Right ventricle myocardium superior (tissue), 1 donor: ENCODE measurements at regions not wholly inside any gene's neighbourhood (a gene's known extent, or its start where the extent isn't known, plus 50 kb on each side); places are given as distances from the start of the nearest gene placed in this dataset.
A peak's percentile ranks its signal among the peaks of the same experiment; 100 is the strongest.

Experiments
- ATAC-seq: fragments of 200-7000 bp; cut with Tn5 transposase; one replicate; pipeline ENCODE4 v1.9.1; 2020; ENCODE audit warnings: mild to moderate bottlenecking; ENCODE audit not compliant: poor library complexity
- DNase-seq: peaks from one replicate; pipeline ENCODE4 v3.0.0-alpha.2; 2020
- intact Hi-C: fragments of 100-400 bp; cut with DNase I; formaldehyde crosslinking; loops from one replicate; pipeline ENCODE4 v1.11.2; 2022
- donor health status: DM: no; HTN: yes; CAD: no; lungs with severe emphysema.

DNA sequence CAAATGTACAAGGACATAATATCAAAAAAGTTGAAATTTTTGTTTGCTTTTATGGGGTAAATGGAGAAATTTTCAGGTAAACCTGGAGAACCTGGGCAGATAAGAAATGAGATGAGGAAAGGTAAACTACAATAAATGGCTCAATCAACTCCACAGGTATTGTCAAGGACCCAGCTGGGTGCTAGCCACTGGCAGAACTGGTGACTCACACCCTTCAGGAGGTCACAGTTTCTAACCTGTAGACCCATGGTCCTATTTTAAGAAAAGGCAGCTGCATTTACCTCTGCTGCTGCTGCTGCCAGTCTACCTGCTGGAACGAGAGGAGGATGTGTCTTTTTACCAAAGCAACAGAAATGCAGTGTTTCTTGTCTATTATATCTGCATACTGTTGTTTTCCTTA, 226.6 kb downstream of the ALG10B start:
- intact Hi-C loops, result no loop called here
- DNase-seq (no peak), ATAC-seq (no peak)

DNA sequence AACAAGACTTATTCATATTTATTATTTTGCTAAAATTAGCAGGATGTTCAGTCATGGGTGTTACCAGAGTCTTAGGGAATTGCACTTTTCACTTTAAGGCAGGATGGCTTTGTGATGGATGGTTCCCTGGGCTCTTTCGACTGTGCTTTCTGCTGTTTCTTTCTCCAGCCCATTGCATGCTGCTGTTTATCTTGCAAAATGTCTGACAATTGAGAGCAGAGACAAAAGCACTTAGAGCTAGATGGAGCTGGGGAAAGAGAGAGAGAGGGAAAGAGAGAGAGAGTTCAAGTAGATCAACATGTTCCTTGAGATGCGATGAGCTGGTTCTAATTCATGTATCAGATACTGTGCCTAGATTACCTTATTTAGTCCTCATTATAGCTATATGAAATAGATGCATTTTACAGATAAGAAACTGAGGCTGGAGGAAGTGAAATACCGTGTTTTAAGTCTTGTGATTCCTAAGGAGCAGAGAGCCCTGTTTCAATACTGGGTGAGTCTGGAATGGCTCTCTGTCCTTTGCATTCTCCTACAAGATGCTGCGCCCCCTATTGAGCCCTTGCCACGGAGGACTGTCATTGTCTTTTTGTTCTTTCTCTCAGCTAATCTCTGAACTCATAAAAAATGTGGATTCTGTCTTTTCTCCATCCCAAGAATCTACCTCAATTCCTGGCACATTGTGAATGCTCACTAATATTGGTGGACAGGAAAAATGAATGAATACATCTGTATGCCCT, 227.9 kb downstream of the ALG10B start:
- DNase-seq (no peak), ATAC-seq (no peak)
- intact Hi-C loops, result no loop called here

DNA sequence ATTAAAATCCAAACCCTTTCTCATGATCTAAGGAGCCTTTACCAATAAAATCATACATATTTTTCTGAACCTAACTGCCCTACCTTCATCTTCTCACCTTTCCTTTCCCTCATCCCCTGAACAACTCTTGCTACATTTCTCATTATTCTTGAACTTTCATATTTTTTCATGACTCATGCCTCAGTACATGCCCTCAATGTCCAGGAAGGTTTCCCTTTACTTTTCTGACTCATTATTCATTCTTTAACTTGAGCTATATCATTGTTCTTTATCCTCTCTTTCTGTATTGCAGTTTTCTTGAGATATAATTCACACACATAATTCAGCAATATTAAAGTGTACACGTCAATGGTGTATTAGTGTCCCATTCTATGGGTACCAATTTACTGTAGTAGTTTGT, 231.0 kb downstream of the ALG10B start:
- ATAC-seq (no peak), DNase-seq (no peak)
- intact Hi-C loops, result no loop called here

DNA sequence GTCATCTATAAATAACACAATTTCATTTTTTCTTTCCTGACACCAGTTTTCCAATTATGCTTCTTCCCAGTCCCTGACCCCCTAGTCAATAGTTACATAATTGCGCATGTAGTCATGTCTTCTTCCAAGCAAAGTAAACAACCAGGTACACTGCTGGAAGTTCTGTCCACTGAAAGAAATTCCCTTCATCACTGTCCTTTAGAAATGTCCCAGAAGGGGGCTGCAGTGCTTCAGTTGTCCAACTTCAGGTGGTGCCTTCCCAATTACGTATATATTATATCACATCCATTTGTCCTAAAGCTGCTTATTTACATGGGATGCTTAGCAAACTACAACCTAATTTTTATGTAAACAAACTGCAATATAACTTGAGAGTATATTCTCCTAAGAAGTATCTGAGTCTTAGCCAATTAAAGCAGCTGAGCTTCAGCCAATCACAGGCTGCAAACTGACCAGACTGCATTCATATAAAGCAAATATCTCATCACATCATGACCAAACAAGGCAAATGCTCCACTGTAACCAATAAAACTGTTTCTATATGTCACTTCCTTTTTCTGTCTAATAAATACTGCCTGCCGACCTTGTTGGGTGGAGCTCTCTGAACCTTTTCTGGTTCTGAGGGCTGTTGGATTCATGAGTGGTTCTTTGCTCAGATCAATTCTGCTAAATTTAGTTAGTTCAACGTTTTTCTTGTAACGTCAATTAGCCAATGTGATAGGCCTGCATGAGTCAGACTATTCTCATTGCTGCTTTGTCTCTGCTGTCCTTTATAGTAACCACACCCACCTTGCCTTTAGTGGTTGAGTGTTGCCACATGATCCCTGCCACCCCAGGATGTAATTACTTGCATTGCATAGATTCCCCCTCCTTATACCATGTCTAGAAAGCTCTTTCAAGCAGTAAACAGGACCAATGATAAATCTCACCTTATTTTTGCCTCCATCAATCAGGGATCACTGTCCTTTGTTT, 239.3 kb downstream of the ALG10B start:
- DNase-seq (no peak), ATAC-seq (no peak)
- intact Hi-C loops, result no loop called here

DNA sequence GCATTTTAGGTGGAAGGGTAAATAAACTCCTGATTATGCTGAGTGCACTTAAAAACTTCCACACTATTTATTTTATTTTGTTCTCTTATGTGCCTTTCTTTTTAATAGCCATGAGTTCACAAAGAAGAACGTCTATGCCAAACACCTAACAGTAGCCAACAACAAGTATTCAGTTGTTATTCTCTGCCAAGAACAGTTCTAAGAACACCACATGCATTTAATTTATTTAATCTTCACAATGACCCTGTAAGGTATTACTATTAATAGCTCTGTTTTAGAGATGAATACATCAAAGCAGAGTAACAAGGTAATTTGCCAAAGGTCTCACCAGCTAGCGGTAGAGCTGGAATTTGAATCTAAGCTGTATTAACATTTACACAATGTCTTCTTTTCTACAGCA, 240.1 kb downstream of the ALG10B start:
- no peak for ATAC-seq
- intact Hi-C loops, result no loop called here
- DNase-seq, result no peak

DNA sequence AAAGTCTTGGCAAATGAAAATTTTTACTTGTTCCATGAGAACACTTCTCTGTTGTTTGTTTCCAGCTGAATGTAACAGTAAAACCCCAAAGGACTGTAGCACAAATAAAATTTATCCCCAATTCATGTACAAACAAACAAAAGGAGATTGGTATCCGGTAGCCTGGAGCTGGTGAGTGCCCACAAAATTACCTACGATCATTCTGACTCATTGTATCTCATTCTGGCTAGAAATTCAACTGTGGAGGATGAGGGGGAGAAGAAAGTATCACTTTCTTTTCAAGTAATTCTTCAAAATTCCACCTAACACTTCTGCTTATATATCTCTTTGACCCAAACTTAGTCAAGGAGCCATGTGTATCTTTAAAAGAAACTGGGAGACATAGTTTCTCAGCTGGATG, 268.5 kb downstream of the ALG10B start:
- ATAC-seq, result no peak

DNA sequence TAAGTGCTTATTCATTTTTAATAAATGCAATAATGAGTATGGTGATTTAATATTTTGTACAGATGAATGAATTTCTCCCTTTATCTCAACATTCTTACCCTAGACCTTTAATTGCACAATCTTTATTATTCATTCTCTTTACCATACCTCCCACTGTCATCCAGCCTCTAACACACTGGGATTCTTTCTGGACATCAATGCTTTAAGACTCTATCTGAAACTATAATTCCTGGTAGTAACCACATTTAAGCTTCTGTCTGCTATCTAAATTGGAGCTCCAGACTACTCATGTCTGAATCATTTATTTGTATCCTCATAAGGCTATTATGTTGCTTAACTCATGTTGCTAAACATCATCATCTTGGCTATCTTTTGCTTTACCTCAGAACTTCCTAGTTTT, 270.2 kb downstream of the ALG10B start:
- ATAC-seq (no peak), DNase-seq (no peak)
- intact Hi-C loops, result no loop called here

More for the DNA sequence above, 268.5 kb downstream of the ALG10B start:
- intact Hi-C loops, result no loop called here
- DNase-seq, result no peak

DNA sequence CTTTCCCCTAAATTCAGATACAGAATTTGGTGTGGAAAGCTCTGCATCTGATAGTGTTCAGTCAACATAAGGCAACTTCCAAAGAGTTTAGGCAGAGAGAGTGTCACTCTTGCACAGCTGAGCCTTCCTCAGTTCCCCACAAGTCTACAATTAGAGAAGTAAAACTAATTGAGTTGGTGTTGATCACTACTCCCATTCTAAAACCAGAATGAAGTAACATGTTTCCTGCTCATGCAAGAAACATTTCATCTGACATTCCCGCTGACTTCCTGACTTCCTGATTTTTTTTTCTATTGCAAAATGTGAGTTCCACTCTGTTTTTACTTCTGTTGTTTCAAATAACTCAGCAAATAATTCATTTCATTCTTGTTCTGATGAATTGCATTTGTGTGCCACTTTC, 271.0 kb downstream of the ALG10B start:
- intact Hi-C loops, result no loop called here

DNA sequence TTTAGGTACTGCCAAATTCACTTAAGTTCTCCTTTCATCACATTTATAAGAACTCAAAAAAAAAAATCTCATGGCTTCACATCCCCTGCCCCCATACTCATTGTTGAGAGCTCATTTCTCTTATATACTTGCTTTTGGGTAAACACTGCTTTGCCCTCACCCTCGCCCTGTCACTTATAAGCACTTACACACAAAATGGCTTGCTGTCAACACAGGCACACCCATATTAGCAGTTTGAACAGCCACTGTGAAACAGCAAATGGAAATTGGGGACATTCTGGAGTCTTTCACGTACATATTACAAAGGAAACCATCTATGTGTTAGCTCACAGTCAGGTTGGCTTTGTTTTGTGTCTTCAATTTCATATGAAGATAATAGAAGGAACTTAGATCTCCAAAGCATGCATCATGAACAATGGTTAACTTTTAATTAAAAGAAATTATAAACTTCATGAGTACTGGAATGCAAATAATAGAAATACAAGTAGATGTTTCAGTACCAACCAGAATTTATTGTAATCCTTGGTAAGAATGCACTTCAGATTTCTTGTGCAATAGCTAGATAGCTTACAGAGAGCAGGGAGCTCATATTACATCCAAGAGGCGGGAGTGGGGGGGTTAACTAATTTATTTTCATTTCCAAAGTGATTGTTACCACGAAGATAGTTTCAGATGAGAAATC, 272.2 kb downstream of the ALG10B start:
- intact Hi-C loops, result no loop called here
- ATAC-seq, result no peak
- no peak for DNase-seq

More for the DNA sequence above, 271.0 kb downstream of the ALG10B start:
- peak; percentile 31 for ATAC-seq
- no peak for DNase-seq

DNA sequence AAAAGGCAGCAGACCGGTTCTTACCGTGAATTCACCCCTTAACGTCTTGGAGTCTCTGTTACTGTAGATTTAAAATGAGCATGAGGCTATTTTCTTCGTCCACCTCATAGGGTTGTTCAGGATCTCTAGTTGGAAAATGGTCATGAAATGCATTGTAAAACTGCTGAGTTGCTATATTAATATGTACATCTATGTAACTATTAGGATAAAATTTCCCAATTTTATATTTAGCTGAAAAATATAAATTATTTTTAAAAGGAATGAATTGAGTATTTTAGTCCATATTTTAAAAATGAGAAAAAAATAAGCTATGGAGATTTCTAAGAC, 272.7 kb downstream of the ALG10B start:
- DNase-seq, result no peak
- no peak for ATAC-seq
- intact Hi-C loops, result no loop called here

DNA sequence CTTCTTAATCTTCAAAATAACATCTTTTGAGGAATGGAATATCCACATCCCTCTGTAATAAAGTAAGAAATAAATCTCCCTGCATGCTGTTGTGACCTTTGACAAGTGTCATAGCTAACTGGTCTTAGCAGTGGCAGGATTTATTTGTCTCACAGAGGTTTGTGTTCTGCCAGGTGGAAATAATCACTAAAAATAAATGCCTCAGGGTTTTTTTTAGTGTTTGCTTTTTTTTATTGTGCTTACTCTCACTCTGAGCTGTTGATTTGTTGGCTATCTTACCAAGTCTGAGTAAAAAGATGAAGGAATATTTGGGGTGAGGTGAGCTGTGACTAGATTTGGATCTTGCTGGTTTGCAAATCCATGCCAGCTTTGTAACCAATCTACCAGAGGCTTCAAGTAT, 285.4 kb downstream of the ALG10B start:
- ATAC-seq, result no peak
- no peak for DNase-seq
- intact Hi-C loops, result no loop called here
